GM12878 (cell line): ENCODE measurements at regions not wholly inside any gene's neighbourhood (a gene's known extent, or its start where the extent isn't known, plus 50 kb on each side); places are given as distances from the start of the nearest gene placed in this dataset.

Source experiments
- ATAC-seq: fragments of 200-7000 bp; cut with Tn5 transposase; 3 replicates; pipeline ENCODE4 v1.9.1; 2020; ENCODE audit warnings: mild to moderate bottlenecking, moderate library complexity
- BruUV-seq: library from RNA; stranded (reverse); fragments of 400-500 nt; replicated peaks from 2 replicates; lab custom pipeline; 2021; lab: Mats Ljungman, UMichigan
- CTCF ChIA-PET: fragments of 300-600 bp; sonication (Branson Sonifier 250); formaldehyde crosslinking; extraction: SDS; loops from one replicate; lab custom pipeline; 2021; ENCODE audit warnings: inconsistent platforms; lab: Yijun Ruan, JAX
- POLR2A ChIA-PET: fragments of 350-600 bp; formaldehyde crosslinking; extraction: SDS; loops from one replicate; lab custom pipeline; 2021; ENCODE audit warnings: inconsistent platforms; lab: Charles Lee
- RAD21 ChIA-PET: fragments of 300-600 bp; sonication (Branson Sonifier 250); formaldehyde crosslinking; loops from one replicate; lab custom pipeline; 2023; ENCODE audit warnings: antibody characterized with exemption; ENCODE audit not compliant: unreplicated experiment; lab: Charles Lee
- SMC1A ChIA-PET: fragments of 300-600 bp; sonication (Branson Sonifier 250); formaldehyde crosslinking; loops from one replicate; lab custom pipeline; 2023; ENCODE audit not compliant: unreplicated experiment, uncharacterized antibody; lab: Charles Lee
- DNase-seq: peaks from one replicate; pipeline ENCODE4 v3.0.0-alpha.2; 2011; ENCODE audit warnings: low read depth, low spot score
- FAIRE-seq: peaks from 3 replicates; lab custom pipeline; 2011; peaks lifted over from hg19 to GRCh38; lab: Jason Lieb, UNC
- H2AFZ ChIP-seq: 2 replicates; pipeline ENCODE4 v1.6.0; 2011; ENCODE audit warnings: low read depth, low read length, control low read depth; ENCODE audit not compliant: control insufficient read depth
- H3K27ac ChIP-seq: 2 replicates; pipeline ENCODE4 v1.5.1; 2011; ENCODE audit warnings: control low read depth; ENCODE audit not compliant: control insufficient read depth, insufficient read depth
- H3K27me3 ChIP-seq, 2 experiments: replicated peaks in 1 of 2; 2 replicates each; pipeline versions ENCODE4 v1.6.0 to v1.6.1; 2011; ENCODE audit warnings: low read length in 1 of 2; ENCODE audit not compliant: control insufficient read depth in 2 of 2, insufficient read depth in 2 of 2
- H3K36me3 ChIP-seq, 2 experiments: 2 replicates each; pipeline ENCODE4 v1.5.1; 2011; ENCODE audit warnings: low read length in 1 of 2; ENCODE audit not compliant: control insufficient read depth in 2 of 2, insufficient read depth in 2 of 2
- H3K4me1 ChIP-seq: 2 replicates; pipeline ENCODE4 v1.6.1; 2011; ENCODE audit warnings: mild to moderate bottlenecking, low read length, moderate library complexity, mixed read lengths; ENCODE audit not compliant: control insufficient read depth, insufficient read depth
- H3K4me2 ChIP-seq: 2 replicates; pipeline ENCODE4 v1.6.0; 2011; ENCODE audit warnings: control low read depth; ENCODE audit not compliant: control insufficient read depth, insufficient read depth
- H3K4me3 ChIP-seq: fragments of 200-600 bp; sonication (generic); 2 replicates; pipeline ENCODE4 v1.5.1; 2016
- H3K79me2 ChIP-seq: 2 replicates; pipeline ENCODE4 v1.6.0; 2011; ENCODE audit warnings: low read length; ENCODE audit not compliant: control insufficient read depth, insufficient read depth
- H3K9ac ChIP-seq: 2 replicates; pipeline ENCODE4 v1.8.0; 2011; ENCODE audit warnings: low read length, control low read depth, mixed read lengths; ENCODE audit not compliant: control insufficient read depth, insufficient read depth
- H3K9me3 ChIP-seq: replicated peaks from 3 replicates; pipeline ENCODE4 v1.5.1; 2011; ENCODE audit warnings: mild to moderate bottlenecking, low read length; ENCODE audit not compliant: control insufficient read depth, insufficient read depth
- H4K20me1 ChIP-seq: 2 replicates; pipeline ENCODE4 v1.6.0; 2011; ENCODE audit not compliant: control insufficient read depth, insufficient read depth
- BMI1 ChIP-seq: fragments of 450-650 bp; IDR thresholded peaks from 2 replicates; pipeline ENCODE4 v1.6.1; 2016; ENCODE audit warnings: mild to moderate bottlenecking, moderate library complexity, borderline replicate concordance
- CREM ChIP-seq: IDR thresholded peaks from 2 replicates; pipeline ENCODE4 v1.6.1; 2014; ENCODE audit warnings: antibody characterized with exemption, low read depth
- FOXK2 ChIP-seq: fragments of 450-650 bp; IDR thresholded peaks from 2 replicates; pipeline ENCODE4 v1.6.1; 2017; ENCODE audit warnings: mild to moderate bottlenecking, moderate library complexity
- HDAC2 ChIP-seq: fragments of 200-600 bp; sonication (generic); IDR thresholded peaks from 2 replicates; pipeline ENCODE4 v1.6.1; 2017
- MXI1 ChIP-seq: fragments of 150-350 bp; IDR thresholded peaks from 2 replicates; pipeline ENCODE4 v1.6.1; 2011; ENCODE audit warnings: low read depth, mild to moderate bottlenecking, inconsistent platforms, low read length, improper control_type of control experiment
- MYB ChIP-seq: fragments of 150-350 bp; IDR thresholded peaks from 2 replicates; pipeline ENCODE4 v1.6.1; 2014; ENCODE audit warnings: mild to moderate bottlenecking, low read depth, low read length, borderline replicate concordance
- PAX8 ChIP-seq: fragments of 450-650 bp; IDR thresholded peaks from 2 replicates; pipeline ENCODE4 v1.6.1; 2017; ENCODE audit warnings: mild to moderate bottlenecking, moderate library complexity
- POLR2A ChIP-seq: IDR thresholded peaks from 2 replicates; pipeline ENCODE4 v1.6.1; 2011; ENCODE audit warnings: low read depth, mild to moderate bottlenecking, low read length
- POLR2AphosphoS5 ChIP-seq: IDR thresholded peaks from 2 replicates; pipeline ENCODE4 v1.6.1; 2011; ENCODE audit warnings: mild to moderate bottlenecking, low read length, inconsistent platforms
- RAD21 ChIP-seq: IDR thresholded peaks from 2 replicates; pipeline ENCODE4 v1.6.1; 2011; ENCODE audit warnings: mild to moderate bottlenecking, low read depth, low read length, moderate library complexity; ENCODE audit not compliant: insufficient read depth
- RBBP5 ChIP-seq: fragments of 200-600 bp; sonication (generic); conservative IDR thresholded peaks from 2 replicates; pipeline ENCODE4 v1.6.1; 2016
- SIN3A ChIP-seq: IDR thresholded peaks from 2 replicates; pipeline ENCODE4 v1.6.1; 2012; ENCODE audit warnings: low read depth, low read length, improper control_type of control experiment
- SREBF1 ChIP-seq: IDR thresholded peaks from 2 replicates; pipeline ENCODE4 v1.6.1; 2012; ENCODE audit warnings: mild to moderate bottlenecking, low read length
- SRF ChIP-seq, 2 experiments: IDR thresholded peaks; 2 replicates each; pipeline ENCODE4 v1.6.1; 2011; ENCODE audit warnings: low read depth in 2 of 2, low read length in 2 of 2, mild to moderate bottlenecking in 1 of 2, moderate library complexity in 1 of 2
- ZNF217 ChIP-seq: fragments of 450-650 bp; IDR thresholded peaks from 2 replicates; pipeline ENCODE4 v1.6.1; 2017; ENCODE audit warnings: antibody characterized with exemption, mild to moderate bottlenecking
- in situ Hi-C: fragments of 300-500 bp; cut with MboI; formaldehyde crosslinking; loops from 9 replicates; pipeline ENCODE4 v1.14.3; 2018; ENCODE audit warnings: mixed read lengths
- intact Hi-C: fragments of 100-400 bp; cut with micrococcal nuclease; formaldehyde crosslinking; loops from one replicate; pipeline ENCODE4 v1.14.2; 2022; ENCODE audit not compliant: unreplicated experiment
- TF ChIP-seq, protein P1 (sequence below): fragments of 450-650 bp; IDR thresholded peaks from 2 replicates; pipeline ENCODE4 v1.6.1; 2017; ENCODE audit warnings: antibody characterized with exemption, mild to moderate bottlenecking, moderate library complexity
- TF ChIP-seq, protein P2 (sequence below): IDR thresholded peaks from 2 replicates; pipeline ENCODE4 v1.6.1; 2012; ENCODE audit warnings: mild to moderate bottlenecking, low read depth, low read length
- TF ChIP-seq, protein P3 (sequence below): fragments of 150-350 bp; IDR thresholded peaks from 2 replicates; pipeline ENCODE4 v1.6.1; 2016; ENCODE audit warnings: low read depth, low read length

DNA sequence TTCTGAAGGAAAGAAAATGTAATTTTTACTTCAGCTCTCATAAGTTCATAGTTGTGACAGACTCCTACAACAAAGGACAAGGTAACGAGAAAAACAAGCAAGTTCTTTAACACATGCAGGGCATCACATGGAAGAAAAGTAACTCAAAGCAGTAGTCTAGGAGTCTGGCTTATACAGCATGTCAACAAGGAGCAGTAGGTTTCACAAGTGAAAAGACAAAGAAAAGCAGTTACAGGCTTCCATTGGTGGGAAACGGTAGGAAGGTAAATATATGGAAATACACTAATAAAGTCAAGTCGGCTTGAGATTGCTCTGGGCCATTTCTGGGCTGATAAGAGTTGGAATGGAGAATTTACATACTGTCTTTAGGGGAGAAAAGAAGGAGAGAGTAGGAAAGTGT lies 228.4 kb upstream of the ZFP42 start (continued):
- TF ChIP-seq, protein P1, sequence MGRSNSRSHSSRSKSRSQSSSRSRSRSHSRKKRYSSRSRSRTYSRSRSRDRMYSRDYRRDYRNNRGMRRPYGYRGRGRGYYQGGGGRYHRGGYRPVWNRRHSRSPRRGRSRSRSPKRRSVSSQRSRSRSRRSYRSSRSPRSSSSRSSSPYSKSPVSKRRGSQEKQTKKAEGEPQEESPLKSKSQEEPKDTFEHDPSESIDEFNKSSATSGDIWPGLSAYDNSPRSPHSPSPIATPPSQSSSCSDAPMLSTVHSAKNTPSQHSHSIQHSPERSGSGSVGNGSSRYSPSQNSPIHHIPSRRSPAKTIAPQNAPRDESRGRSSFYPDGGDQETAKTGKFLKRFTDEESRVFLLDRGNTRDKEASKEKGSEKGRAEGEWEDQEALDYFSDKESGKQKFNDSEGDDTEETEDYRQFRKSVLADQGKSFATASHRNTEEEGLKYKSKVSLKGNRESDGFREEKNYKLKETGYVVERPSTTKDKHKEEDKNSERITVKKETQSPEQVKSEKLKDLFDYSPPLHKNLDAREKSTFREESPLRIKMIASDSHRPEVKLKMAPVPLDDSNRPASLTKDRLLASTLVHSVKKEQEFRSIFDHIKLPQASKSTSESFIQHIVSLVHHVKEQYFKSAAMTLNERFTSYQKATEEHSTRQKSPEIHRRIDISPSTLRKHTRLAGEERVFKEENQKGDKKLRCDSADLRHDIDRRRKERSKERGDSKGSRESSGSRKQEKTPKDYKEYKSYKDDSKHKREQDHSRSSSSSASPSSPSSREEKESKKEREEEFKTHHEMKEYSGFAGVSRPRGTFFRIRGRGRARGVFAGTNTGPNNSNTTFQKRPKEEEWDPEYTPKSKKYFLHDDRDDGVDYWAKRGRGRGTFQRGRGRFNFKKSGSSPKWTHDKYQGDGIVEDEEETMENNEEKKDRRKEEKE, result no peak
- TF ChIP-seq SRF (IDR thresholded peaks at IDR 0.05; ENCODE audit: low read depth in 2 of 2, low read length in 2 of 2) (no peak), BMI1 (no peak), POLR2AphosphoS5 (no peak), SREBF1 (no peak), MYB (no peak)
- TF ChIP-seq, protein P2, sequence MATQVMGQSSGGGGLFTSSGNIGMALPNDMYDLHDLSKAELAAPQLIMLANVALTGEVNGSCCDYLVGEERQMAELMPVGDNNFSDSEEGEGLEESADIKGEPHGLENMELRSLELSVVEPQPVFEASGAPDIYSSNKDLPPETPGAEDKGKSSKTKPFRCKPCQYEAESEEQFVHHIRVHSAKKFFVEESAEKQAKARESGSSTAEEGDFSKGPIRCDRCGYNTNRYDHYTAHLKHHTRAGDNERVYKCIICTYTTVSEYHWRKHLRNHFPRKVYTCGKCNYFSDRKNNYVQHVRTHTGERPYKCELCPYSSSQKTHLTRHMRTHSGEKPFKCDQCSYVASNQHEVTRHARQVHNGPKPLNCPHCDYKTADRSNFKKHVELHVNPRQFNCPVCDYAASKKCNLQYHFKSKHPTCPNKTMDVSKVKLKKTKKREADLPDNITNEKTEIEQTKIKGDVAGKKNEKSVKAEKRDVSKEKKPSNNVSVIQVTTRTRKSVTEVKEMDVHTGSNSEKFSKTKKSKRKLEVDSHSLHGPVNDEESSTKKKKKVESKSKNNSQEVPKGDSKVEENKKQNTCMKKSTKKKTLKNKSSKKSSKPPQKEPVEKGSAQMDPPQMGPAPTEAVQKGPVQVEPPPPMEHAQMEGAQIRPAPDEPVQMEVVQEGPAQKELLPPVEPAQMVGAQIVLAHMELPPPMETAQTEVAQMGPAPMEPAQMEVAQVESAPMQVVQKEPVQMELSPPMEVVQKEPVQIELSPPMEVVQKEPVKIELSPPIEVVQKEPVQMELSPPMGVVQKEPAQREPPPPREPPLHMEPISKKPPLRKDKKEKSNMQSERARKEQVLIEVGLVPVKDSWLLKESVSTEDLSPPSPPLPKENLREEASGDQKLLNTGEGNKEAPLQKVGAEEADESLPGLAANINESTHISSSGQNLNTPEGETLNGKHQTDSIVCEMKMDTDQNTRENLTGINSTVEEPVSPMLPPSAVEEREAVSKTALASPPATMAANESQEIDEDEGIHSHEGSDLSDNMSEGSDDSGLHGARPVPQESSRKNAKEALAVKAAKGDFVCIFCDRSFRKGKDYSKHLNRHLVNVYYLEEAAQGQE, result no peak

DNA sequence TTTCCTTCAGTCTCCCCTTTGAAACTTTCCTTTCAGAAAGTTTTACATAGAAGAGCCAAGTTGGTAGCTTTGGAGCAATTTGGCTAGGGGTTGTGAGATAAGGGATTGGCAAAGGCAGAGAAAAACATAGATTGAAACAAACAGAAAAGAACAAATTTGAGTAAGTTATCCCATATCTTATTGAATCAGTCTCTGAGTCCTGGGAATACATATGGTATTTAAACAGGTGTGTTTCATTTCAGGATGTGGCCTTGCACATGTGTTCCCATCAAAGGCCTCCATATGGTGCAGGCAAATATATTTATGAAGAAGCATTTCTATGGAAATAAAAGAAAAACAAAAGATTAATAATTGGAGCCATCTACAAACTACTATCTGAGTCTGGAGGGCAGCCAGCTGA lies 227.9 kb upstream of the ZFP42 start:
- Histone ChIP-seq H3K4me3 (no peak overlapping the region), H3K79me2 (no peaks in the 10 kb centered on the region), H2AFZ (no peak overlapping the region), H3K4me2 (no peak overlapping the region), H3K9ac (no peak overlapping the region), H3K27me3 (no peaks in the 10 kb centered on the region), H3K4me1 (no peaks in the 10 kb centered on the region), H3K36me3 (no peaks in the 10 kb centered on the region), H3K9me3 (no peaks in the 10 kb centered on the region), H3K27ac (no peak overlapping the region), H4K20me1 (no peaks in the 10 kb centered on the region)
- RAD21 ChIA-PET, result no interaction called here
- intact Hi-C loops (no loop called here), in situ Hi-C loops (no loop called here)
- CTCF ChIA-PET, result no interaction called here
- no TSS peak for BruUV-seq
- SMC1A ChIA-PET, result no interaction called here
- ATAC-seq (no peak), FAIRE-seq (no peak), DNase-seq (no peak)
- POLR2A ChIA-PET, result no interaction called here
- TF ChIP-seq CREM (no peak), RBBP5 (no peak), SIN3A (no peak), FOXK2 (no peak), PAX8 (no peak), POLR2A (no peak), MXI1 (no peak), ZNF217 (no peak), RAD21 (no peak), HDAC2 (no peak)
- TF ChIP-seq, protein P3, sequence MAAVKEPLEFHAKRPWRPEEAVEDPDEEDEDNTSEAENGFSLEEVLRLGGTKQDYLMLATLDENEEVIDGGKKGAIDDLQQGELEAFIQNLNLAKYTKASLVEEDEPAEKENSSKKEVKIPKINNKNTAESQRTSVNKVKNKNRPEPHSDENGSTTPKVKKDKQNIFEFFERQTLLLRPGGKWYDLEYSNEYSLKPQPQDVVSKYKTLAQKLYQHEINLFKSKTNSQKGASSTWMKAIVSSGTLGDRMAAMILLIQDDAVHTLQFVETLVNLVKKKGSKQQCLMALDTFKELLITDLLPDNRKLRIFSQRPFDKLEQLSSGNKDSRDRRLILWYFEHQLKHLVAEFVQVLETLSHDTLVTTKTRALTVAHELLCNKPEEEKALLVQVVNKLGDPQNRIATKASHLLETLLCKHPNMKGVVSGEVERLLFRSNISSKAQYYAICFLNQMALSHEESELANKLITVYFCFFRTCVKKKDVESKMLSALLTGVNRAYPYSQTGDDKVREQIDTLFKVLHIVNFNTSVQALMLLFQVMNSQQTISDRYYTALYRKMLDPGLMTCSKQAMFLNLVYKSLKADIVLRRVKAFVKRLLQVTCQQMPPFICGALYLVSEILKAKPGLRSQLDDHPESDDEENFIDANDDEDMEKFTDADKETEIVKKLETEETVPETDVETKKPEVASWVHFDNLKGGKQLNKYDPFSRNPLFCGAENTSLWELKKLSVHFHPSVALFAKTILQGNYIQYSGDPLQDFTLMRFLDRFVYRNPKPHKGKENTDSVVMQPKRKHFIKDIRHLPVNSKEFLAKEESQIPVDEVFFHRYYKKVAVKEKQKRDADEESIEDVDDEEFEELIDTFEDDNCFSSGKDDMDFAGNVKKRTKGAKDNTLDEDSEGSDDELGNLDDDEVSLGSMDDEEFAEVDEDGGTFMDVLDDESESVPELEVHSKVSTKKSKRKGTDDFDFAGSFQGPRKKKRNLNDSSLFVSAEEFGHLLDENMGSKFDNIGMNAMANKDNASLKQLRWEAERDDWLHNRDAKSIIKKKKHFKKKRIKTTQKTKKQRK, result no peak
